Cardiac fibroblast (primary cell): ENCODE measurements at regions not wholly inside any gene's neighbourhood (a gene's known extent, or its start where the extent isn't known, plus 50 kb on each side); places are given as distances from the start of the nearest gene placed in this dataset.

ENCODE experiments used
- DNase-seq, 2 donors: peaks; one replicate each; pipeline versions ENCODE4 v3.0.0 to v3.0.0-alpha.2; 2010; ENCODE audit warnings: low read depth in 2 of 2
- H3K4me3 ChIP-seq, 2 donors: replicated peaks in 1 of 2; 1 replicate in 1 of 2; 2 replicates in 1 of 2; pipeline ENCODE4 v1.5.1; 2011; ENCODE audit warnings: low read depth in 2 of 2, low read length in 2 of 2, mild to moderate bottlenecking in 2 of 2, moderate library complexity in 1 of 2
- CTCF ChIP-seq: IDR thresholded peaks from one replicate; pipeline ENCODE4 v1.5.1; 2011; ENCODE audit warnings: low read depth, mild to moderate bottlenecking, low read length, inconsistent platforms

GRCh38 chr5:136528481-136529030 lies 163.2 kb upstream of the TRPC7 start:
- TF ChIP-seq CTCF, result no peak
- DNase-seq, result no peak
- H3K4me3 ChIP-seq, result no peak overlapping the region

- DNase-seq, result no peak
- H3K4me3 ChIP-seq, result no peak overlapping the region
- TF ChIP-seq CTCF, result no peak
These were observed 162.0 kb upstream of the TRPC7 start for GRCh38 chr5:136527311-136527710.

GRCh38 chr5:136526791-136527190 lies 161.4 kb upstream of the TRPC7 start:
- DNase-seq, result no peak
- no peak overlapping the region for H3K4me3 ChIP-seq
- no peak for TF ChIP-seq CTCF

GRCh38 chr5:136526021-136526420 lies 160.7 kb upstream of the TRPC7 start:
- DNase-seq, result no peak
- no peak for TF ChIP-seq CTCF
- no peak overlapping the region for H3K4me3 ChIP-seq

GRCh38 chr5:136525597-136525996 lies 160.3 kb upstream of the TRPC7 start:
- no peak overlapping the region for H3K4me3 ChIP-seq
- no peak for TF ChIP-seq CTCF
- DNase-seq, result no peak

- TF ChIP-seq CTCF, result no peak
- DNase-seq, result no peak
- no peak overlapping the region for H3K4me3 ChIP-seq
These were observed 157.0 kb upstream of the TRPC7 start for GRCh38 chr5:136522217-136522956.
